ENCODE measurements at regions not wholly inside any gene's neighbourhood (a gene's known extent, or its start where the extent isn't known, plus 50 kb on each side); places are given as distances from the start of the nearest gene placed in this dataset.

DNA sequence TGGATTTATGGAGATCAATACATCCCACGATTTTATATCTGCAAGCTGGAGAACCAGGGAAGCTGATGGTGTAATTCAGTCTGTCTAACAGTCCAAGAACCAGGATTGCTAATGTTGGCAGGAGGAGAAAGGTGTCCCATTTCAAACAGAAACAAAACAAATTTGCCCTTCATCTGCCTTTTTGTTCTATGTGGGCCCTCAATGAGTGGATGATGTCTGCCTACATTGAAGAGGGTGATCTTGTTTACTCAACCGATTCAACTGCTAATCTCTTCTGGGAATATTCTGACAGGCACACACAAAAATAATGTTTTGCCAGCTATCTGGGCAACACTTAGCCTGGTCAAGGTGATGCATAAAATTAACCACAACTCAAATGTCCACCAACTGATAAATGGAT lies 65.1 kb upstream of the IL33 start:
- no peak for ATAC-seq
- TF ChIP-seq ARNTL (CRISPR knock-in tag; IDR thresholded peaks at IDR 0.05; ENCODE audit: borderline replicate concordance, low read depth) (no peak), TOX (CRISPR knock-in tag; IDR thresholded peaks at IDR 0.05; ENCODE audit: borderline replicate concordance) (no peak), ZNF565 (CRISPR knock-in tag; conservative IDR thresholded peaks at IDR 0.05; ENCODE audit: low read depth) (no peak), ZC3H10 (CRISPR knock-in tag; IDR thresholded peaks at IDR 0.05) (no peak), OSR1 (CRISPR knock-in tag; IDR thresholded peaks at IDR 0.05) (no peak), SNAI2 (CRISPR knock-in tag; IDR thresholded peaks at IDR 0.05) (no peak), ZNF70 (CRISPR knock-in tag; IDR thresholded peaks at IDR 0.05) (no peak)
- TF ChIP-seq, protein P1, sequence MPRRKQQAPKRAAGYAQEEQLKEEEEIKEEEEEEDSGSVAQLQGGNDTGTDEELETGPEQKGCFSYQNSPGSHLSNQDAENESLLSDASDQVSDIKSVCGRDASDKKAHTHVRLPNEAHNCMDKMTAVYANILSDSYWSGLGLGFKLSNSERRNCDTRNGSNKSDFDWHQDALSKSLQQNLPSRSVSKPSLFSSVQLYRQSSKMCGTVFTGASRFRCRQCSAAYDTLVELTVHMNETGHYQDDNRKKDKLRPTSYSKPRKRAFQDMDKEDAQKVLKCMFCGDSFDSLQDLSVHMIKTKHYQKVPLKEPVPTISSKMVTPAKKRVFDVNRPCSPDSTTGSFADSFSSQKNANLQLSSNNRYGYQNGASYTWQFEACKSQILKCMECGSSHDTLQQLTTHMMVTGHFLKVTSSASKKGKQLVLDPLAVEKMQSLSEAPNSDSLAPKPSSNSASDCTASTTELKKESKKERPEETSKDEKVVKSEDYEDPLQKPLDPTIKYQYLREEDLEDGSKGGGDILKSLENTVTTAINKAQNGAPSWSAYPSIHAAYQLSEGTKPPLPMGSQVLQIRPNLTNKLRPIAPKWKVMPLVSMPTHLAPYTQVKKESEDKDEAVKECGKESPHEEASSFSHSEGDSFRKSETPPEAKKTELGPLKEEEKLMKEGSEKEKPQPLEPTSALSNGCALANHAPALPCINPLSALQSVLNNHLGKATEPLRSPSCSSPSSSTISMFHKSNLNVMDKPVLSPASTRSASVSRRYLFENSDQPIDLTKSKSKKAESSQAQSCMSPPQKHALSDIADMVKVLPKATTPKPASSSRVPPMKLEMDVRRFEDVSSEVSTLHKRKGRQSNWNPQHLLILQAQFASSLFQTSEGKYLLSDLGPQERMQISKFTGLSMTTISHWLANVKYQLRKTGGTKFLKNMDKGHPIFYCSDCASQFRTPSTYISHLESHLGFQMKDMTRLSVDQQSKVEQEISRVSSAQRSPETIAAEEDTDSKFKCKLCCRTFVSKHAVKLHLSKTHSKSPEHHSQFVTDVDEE (CRISPR knock-in tag; IDR thresholded peaks at IDR 0.05) = no peak
- TF ChIP-seq, protein P2, sequence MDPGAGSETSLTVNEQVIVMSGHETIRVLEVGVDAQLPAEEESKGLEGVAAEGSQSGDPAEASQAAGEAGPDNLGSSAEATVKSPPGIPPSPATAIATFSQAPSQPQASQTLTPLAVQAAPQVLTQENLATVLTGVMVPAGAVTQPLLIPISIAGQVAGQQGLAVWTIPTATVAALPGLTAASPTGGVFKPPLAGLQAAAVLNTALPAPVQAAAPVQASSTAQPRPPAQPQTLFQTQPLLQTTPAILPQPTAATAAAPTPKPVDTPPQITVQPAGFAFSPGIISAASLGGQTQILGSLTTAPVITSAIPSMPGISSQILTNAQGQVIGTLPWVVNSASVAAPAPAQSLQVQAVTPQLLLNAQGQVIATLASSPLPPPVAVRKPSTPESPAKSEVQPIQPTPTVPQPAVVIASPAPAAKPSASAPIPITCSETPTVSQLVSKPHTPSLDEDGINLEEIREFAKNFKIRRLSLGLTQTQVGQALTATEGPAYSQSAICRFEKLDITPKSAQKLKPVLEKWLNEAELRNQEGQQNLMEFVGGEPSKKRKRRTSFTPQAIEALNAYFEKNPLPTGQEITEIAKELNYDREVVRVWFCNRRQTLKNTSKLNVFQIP (CRISPR knock-in tag; IDR thresholded peaks at IDR 0.05; ENCODE audit: borderline replicate concordance, low read depth) = no peak

DNA sequence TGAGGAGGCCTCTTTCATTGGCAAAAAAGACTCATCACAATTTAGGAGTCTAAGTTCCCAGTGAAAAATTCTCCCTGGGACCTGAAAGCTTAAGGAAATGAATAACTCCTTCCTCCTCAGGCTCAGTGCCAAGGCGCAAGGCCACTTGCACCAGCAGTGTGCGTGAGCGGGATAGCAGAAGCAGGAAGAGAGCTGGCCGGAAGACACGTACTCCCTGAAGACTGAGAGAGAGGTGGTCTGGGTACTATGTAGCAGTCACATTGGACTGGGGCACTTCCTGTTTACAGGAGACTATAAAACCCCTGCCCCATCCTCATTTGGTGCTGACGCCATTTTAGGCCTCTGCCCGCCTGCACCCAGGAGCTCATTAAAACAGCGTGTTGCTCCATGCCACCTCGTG lies 66.3 kb upstream of the IL33 start:
- TF ChIP-seq ISL1 (CRISPR knock-in tag; IDR thresholded peaks at IDR 0.05) (no peak), CSRNP3 (CRISPR knock-in tag; IDR thresholded peaks at IDR 0.05) (no peak), CREB5 (CRISPR knock-in tag; IDR thresholded peaks at IDR 0.05; ENCODE audit: low read depth) (no peak), ZC3H10 (CRISPR knock-in tag; IDR thresholded peaks at IDR 0.05) (no peak), PATZ1 (CRISPR knock-in tag; IDR thresholded peaks at IDR 0.05; ENCODE audit: borderline replicate concordance) (no peak), RARB (CRISPR knock-in tag; IDR thresholded peaks at IDR 0.05) (no peak), ESRRG (CRISPR knock-in tag; IDR thresholded peaks at IDR 0.05) (no peak), PPARA (CRISPR knock-in tag; IDR thresholded peaks at IDR 0.05; ENCODE audit: borderline replicate concordance) (no peak), ZFP3 (CRISPR knock-in tag; IDR thresholded peaks at IDR 0.05) (no peak), TOX (CRISPR knock-in tag; IDR thresholded peaks at IDR 0.05; ENCODE audit: borderline replicate concordance) (no peak), ZNF8 (CRISPR knock-in tag; IDR thresholded peaks at IDR 0.05) (no peak), ZNF70 (CRISPR knock-in tag; IDR thresholded peaks at IDR 0.05) (no peak), GLIS3 (CRISPR knock-in tag; IDR thresholded peaks at IDR 0.05) (no peak), TCF4 (CRISPR knock-in tag; IDR thresholded peaks at IDR 0.05; ENCODE audit: borderline replicate concordance) (no peak), OSR1 (CRISPR knock-in tag; IDR thresholded peaks at IDR 0.05) (no peak), ZNF565 (CRISPR knock-in tag; conservative IDR thresholded peaks at IDR 0.05; ENCODE audit: low read depth) (no peak), ZFP30 (CRISPR knock-in tag; IDR thresholded peaks at IDR 0.05) (no peak)
- TF ChIP-seq, protein P2 (CRISPR knock-in tag; IDR thresholded peaks at IDR 0.05; ENCODE audit: borderline replicate concordance, low read depth) = no peak
- TF ChIP-seq, protein P1 (CRISPR knock-in tag; IDR thresholded peaks at IDR 0.05) = no peak
- no peak for ATAC-seq
